NCI-H345 treated with DMSO at 0.1 percent for 48 hours (cell line): ENCODE measurements at regions not wholly inside any gene's neighbourhood (a gene's known extent, or its start where the extent isn't known, plus 50 kb on each side); places are given as distances from the start of the nearest gene placed in this dataset.
"Not testable (repeated sequence)": the region's sequence is repeated elsewhere in the genome, so short reads cannot be mapped to it uniquely, and the experiment has no call there.

ENCODE experiments used
- DNase-seq: peaks from one replicate; lab custom pipeline; 2025; ENCODE audit not compliant: unreplicated experiment; lab: John Stamatoyannopoulos, UW

- DNase-seq, result no peak
Observed at GRCh38 chr3:84666468-84666867, 292.3 kb upstream of the CADM2 start.

DNA sequence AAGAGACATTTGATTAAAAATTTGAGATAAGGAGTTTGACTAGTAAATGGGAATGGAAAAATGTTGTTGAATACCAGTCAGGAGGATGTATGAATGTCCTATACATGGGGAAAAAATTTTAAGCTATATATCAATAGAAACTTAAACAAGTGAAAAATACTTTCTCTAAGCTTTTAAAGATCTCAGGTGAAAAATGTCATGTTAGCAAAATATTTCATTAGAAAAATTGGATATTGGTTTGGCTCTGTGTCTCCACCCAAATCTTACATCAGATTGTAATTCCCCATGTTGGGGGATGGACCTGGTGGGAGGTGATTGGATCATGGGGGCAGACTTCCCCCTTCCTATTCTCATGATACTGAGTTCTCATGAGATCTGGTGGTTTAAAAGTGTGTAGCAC is 279.6 kb upstream of the CADM2 start:
- no peak for DNase-seq

- DNase-seq, result no peak
Observed at GRCh38 chr3:84680700-84681099, 278.1 kb upstream of the CADM2 start.

- DNase-seq, result no peak
Observed at GRCh38 chr3:84683493-84683892, 275.3 kb upstream of the CADM2 start.

DNA sequence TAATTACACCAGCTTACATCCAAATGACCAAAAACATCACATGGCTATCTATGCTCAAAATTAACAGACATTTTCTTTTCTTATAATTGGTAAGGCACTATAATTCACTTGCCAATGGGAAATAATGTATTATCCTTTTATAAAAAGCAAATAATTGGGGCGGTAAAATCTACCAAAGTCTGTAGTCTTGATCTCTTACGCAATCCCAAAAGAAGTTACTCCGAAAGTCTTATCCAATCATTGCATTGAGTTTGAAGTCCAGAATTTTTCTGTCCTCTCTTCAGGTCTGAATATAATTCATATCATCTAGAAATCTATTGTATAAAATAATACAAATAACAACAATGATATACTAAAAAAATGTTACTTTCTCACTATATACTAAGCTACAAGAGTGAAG is 273.3 kb upstream of the CADM2 start:
- DNase-seq, result no peak

DNA sequence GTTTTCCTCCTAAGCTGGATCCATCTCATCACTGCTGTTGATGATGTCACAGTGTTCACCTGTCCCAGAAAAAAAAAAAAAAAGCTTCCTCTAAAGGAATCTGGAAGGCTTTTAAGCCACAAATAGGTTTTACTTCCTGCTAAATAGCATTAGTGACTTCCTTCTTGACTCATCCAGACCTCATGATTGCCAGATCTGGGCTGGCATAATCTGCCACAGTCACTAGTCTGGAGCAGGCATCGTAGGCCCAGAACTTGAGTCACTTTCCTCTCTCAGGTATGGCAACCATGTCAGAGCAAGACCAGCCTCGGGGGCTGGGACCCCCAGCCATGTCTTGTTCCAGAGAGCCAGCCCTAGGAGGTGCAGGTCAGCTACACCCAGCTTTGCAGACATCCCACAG is 266.5 kb upstream of the CADM2 start:
- DNase-seq, result no peak

DNA sequence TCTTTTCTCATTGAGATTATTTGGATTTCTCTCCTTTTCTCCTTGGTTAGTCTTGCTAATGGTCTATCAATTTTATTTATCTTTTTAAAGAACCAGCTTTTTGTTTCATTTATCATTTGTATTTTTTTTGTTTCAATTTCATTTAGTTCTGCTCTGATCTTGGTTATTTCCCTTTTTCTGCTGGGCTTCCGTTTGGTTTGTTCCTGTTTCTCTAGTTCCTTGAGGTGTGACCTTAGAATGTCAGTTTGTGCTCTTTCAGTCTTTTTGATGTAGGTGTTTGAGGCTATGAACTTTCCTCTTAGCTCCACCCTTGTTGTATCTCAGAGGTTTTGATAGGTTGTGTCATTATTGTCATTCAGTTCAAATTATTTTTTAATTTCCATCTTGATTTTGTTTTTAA is 248.5 kb upstream of the CADM2 start:
- not testable (repeated sequence) for DNase-seq

DNA sequence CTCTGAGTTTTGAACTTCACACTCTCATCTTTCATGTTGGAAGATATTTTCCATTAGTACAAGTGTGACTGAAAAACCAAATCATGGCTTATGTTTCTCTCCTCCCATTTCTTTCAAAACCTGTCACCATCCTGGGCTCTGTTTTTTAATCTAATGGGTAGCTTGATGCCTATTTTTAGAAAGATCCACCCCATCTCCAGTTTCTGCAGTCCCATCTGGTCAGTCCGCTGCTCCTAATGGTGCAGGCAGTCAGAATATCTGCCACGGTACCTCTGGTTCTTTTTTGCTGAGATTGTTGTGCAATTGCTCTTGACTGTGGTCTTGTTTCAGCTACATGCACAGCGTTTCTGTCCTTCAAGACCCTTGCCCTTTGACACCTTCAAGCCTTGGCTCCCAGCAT is 240.9 kb upstream of the CADM2 start:
- DNase-seq, result no peak

- no peak for DNase-seq
Observed at GRCh38 chr3:84724877-84725276, 233.9 kb upstream of the CADM2 start.

DNA sequence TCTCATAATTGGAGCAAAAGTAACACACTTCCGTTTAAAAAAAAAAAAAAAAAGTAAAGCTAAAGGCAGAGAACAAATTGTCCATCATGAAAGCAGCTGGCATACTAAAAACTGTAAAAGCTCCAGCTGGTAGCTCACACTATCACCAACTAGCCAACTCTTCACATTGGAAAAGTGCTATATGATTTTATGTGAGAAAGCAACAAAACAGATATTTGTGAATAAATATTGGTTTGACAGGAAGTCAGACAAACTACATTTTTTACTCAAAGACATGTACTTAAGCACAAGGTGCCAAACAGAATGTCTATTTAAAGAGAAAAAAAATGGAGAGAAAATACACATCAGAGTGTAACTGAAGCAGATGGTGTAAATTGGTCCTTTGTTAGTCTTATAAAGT is 231.2 kb upstream of the CADM2 start:
- no peak for DNase-seq

DNA sequence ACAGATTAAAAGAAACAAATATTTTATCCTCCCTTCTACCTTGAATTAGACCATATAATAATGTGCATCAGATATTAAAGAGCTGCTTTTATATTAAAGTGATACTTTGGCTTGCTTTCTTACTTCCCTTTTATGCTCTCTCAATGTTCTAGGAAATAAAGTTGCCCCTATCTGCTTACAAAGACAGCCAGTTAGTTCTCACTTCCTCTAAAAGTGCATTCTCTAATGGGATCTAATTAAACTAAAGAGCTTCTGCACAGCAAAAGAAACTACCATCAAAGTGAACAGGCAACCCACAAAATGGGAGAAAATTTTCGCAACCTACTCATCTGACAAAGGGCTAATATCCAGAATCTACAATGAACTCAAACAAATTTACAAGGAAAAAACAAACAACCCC is 224.1 kb upstream of the CADM2 start:
- DNase-seq, result not testable (repeated sequence)

- DNase-seq, result no peak
Observed at GRCh38 chr3:84738086-84738485, 220.7 kb upstream of the CADM2 start.

DNA sequence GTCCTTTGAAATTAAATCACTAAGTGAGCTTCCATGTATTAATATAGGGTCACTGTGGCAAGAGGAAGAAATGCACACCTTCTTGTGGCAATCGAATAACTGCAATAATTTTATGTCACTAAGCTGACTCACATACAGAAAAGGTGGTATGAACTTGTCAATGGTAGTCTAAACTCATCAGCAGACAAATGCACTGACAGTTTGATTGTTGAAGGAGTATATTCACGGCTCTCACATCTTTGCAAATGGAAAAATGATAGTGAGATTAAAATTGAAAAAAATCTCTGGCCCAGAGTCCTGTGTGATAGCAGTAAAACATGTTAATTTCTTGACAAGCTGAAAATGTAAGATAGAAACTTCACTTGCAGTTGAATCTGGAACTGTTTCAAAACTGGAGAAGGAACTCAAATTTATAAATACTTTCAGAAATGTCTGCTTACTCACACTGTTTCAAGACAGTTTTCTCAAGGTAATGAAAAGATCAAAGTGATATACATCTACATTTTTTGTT is 215.8 kb upstream of the CADM2 start:
- no peak for DNase-seq

DNA sequence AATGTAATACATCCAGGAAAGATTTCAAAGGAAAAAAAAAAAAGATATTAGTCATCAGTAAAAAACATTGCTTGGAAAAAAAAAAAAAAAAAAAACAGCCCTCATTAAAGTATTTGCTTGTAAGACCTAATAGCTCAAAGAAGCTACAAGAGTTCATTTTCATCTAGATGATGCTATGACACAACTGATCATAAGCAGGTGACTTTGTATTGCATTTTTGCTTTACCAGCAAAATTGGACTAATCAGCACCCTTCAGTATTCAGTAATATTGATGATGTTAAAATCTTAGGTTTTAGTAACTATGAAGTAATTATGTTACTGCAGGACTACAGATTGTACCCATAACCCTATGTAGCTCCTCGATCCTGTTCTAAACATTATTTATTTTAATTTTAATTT is 214.7 kb upstream of the CADM2 start:
- no peak for DNase-seq

GRCh38 chr3:84755860-84756259 is 202.9 kb upstream of the CADM2 start:
- no peak for DNase-seq

DNA sequence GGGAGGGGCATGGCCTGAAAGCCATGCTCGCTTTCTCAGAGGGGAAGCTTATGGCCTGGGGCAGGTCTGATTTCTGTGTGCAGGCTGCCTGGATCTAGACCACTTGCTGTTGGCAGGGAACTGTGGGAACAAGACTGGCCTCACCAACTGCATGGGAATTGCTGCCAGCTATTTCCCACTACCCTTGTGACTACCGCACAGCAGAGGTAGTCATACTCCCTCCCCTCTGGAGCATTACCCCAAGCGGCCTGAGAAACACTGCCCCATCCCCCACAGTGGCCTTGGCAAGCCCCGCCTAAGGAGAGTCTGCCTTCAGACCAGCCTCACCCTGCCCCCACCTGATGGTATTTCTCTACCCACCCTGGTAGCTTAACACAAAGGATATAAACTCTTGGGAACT is 199.4 kb upstream of the CADM2 start:
- no peak for DNase-seq

GRCh38 chr3:84772841-84773240 is 185.9 kb upstream of the CADM2 start:
- no peak for DNase-seq

DNA sequence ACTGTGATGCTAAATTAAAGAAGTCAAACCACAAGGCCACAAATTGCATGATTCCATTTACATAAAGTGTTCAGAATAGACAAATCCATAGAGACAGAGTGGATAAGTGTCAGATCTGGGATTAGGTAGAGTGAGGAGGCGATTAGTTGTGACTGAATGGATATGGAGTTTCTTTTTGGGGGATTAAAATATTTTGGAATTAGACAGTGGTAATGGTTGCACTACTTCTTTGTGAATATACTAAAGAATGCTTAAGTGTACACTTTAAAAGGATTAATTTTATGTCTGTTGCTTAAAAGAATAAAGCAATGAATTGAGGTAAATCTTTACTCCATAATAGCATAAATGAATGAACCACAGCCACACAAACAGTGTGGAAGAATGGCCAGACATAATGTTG is 175.5 kb upstream of the CADM2 start:
- no peak for DNase-seq

GRCh38 chr3:84789961-84790360 is 168.8 kb upstream of the CADM2 start:
- no peak for DNase-seq

- no peak for DNase-seq
Observed at GRCh38 chr3:84806958-84807357, 151.8 kb upstream of the CADM2 start.

- no peak for DNase-seq
Observed at GRCh38 chr3:84820126-84820525, 138.7 kb upstream of the CADM2 start.

DNA sequence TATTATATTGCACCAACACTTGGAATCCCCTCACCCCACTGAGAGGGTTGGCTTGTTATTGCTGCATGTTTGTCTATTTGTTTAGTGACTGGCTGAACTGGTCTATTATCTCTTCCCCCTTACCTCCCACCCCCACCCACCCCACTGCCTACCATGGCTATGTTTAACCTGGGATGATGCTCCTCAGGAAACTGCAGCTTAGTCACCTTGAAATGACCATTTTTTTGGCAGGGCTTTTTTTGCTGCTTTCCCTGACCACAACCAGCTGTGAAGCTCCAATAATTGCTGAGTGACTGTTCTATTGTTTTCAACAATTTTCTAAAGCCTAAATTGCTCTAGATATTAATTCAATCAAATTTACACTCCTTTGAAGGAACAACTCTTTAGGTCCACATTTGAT is 137.9 kb upstream of the CADM2 start:
- DNase-seq, result no peak

GRCh38 chr3:84825817-84826216 is 133.0 kb upstream of the CADM2 start:
- DNase-seq, result no peak

- DNase-seq, result no peak
Observed at GRCh38 chr3:84830476-84830875, 128.3 kb upstream of the CADM2 start.
